ENCODE measurements at regions not wholly inside any gene's neighbourhood (a gene's known extent, or its start where the extent isn't known, plus 50 kb on each side); places are given as distances from the start of the nearest gene placed in this dataset.
"Not testable (repeated sequence)": the region's sequence is repeated elsewhere in the genome, so short reads cannot be mapped to it uniquely, and the experiment has no call there.

DNA sequence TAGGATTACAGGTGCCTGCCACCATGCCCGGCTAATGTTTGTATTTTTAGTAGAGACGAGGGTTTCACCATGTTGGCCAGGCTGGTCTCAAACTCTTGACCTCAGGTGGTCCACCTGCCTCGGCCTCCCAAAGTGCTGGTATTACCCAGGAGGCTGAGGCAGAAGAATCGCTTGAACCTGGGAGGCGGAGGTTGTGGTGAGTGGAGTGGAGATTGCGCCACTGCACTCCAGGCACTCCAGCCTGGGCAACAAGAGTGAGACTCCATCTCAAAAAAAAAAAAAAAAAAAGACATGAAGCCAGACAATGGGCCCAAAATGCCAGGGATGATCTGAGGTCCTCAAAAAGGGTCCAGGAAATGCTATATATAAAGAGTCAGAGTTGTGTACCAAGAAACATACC is 392.9 kb downstream of the SEC14L1 start:
- H3K4me1 ChIP-seq (ENCODE audit: control insufficient read depth, insufficient read depth, low read length); H3K9me3 ChIP-seq (replicated peaks; ENCODE audit: control insufficient read depth, low read depth, low read length); H3K4me3 ChIP-seq (ENCODE audit: low read length); H3K27ac ChIP-seq (ENCODE audit: low read length); DNase-seq; H3K36me3 ChIP-seq (ENCODE audit: control insufficient read depth, insufficient read depth, low read length): not testable (repeated sequence)
- H3K27me3 ChIP-seq (ENCODE audit: control insufficient read depth, insufficient read depth, low read length): peaks cover 11% of the 10 kb centered on the region
- WGBS (ENCODE audit: insufficient coverage): 90% methylated on average over 5 of the region's 6 CpGs

DNA sequence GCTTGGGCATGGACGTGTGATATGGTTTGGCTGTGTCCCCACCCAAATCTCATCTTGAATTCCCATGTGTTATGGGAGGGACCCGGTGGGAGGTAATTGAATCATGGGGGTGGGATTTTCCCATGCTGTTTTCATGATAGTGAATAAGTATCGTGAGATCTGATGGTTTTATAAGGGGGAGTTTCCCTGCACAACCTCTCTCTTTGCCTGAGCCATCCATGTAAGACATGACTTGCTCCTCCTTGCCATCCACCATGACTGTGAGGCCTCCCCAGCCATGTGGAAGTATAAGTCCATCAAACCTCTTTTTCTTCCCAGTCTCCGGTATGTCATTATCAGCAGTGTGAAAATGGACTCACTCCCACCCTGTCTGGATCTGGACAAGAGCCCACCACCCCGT is 393.4 kb downstream of the SEC14L1 start:
- WGBS (ENCODE audit: insufficient coverage): 100% methylated on average over 2 of the region's 5 CpGs
- no peaks in the 10 kb centered on the region for H3K36me3 ChIP-seq (ENCODE audit: control insufficient read depth, insufficient read depth, low read length)
- no peaks in the 10 kb centered on the region for H3K4me1 ChIP-seq (ENCODE audit: control insufficient read depth, insufficient read depth, low read length)
- no peaks in the 10 kb centered on the region for H3K9me3 ChIP-seq (replicated peaks; ENCODE audit: control insufficient read depth, low read depth, low read length)
- DNase-seq: no peak
- H3K4me3 ChIP-seq (ENCODE audit: low read length): no peak overlapping the region
- H3K27ac ChIP-seq (ENCODE audit: low read length): no peak overlapping the region
- H3K27me3 ChIP-seq (ENCODE audit: control insufficient read depth, insufficient read depth, low read length): peaks cover 8% of the 10 kb centered on the region

DNA sequence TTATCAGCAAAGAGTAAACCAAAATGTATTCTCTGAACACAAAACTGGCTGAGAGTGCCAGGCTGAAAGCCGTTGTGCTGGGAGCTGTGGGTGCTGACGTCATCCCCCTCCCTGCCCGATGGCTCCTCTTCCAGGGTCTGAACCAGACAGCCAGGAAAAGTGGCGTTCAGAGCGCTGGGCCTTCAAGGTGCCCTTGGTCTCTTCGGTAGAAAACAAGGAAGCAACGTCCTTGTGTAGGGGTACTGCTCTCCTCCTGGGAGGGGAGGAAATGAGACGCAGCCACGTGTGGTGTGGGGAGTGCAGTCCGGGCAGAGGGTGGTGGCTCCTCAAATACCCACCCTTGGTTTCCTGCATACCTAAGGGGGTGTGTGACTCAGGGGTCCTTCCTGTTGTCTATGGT is 394.7 kb downstream of the SEC14L1 start:
- Histone ChIP-seq H3K27ac (ENCODE audit: low read length) (no peak overlapping the region), H3K4me3 (ENCODE audit: low read length) (no peak overlapping the region), H3K4me1 (ENCODE audit: control insufficient read depth, insufficient read depth, low read length) (no peaks in the 10 kb centered on the region), H3K9me3 (replicated peaks; ENCODE audit: control insufficient read depth, low read depth, low read length) (no peaks in the 10 kb centered on the region), H3K36me3 (ENCODE audit: control insufficient read depth, insufficient read depth, low read length) (no peaks in the 10 kb centered on the region), H3K27me3 (ENCODE audit: control insufficient read depth, insufficient read depth, low read length) (peaks cover 10% of the 10 kb centered on the region)
- WGBS (ENCODE audit: insufficient coverage): 64% methylated on average over 6 of the region's 10 CpGs
- DNase-seq: no peak

DNA sequence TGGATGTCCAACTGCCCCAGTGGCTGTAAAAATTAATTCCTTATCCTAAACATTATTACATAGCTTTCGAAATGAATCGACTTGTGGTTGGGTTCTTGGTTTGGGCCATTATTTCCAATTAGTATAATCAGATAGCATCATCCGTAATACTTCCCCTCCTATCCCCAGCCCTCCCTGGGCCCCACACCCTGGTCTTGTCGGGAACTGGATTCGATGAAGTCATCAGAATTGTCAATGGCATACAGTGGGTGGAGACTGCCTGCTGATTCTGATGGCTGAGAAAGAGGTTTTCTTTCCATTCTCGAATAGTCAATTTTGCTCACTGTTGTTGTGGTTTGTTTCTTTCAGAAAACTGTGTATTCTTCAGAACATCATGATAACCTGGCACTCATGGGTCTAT is 395.1 kb downstream of the SEC14L1 start:
- Histone ChIP-seq H3K27ac (ENCODE audit: low read length) (no peak overlapping the region), H3K27me3 (ENCODE audit: control insufficient read depth, insufficient read depth, low read length) (peaks cover 15% of the 10 kb centered on the region), H3K4me3 (ENCODE audit: low read length) (no peak overlapping the region), H3K4me1 (ENCODE audit: control insufficient read depth, insufficient read depth, low read length) (no peaks in the 10 kb centered on the region), H3K9me3 (replicated peaks; ENCODE audit: control insufficient read depth, low read depth, low read length) (no peaks in the 10 kb centered on the region), H3K36me3 (ENCODE audit: control insufficient read depth, insufficient read depth, low read length) (no peaks in the 10 kb centered on the region)
- DNase-seq: peak; percentile 68
- no CpG with 5 or more reads among the region's 6 CpGs for WGBS (ENCODE audit: insufficient coverage)

DNA sequence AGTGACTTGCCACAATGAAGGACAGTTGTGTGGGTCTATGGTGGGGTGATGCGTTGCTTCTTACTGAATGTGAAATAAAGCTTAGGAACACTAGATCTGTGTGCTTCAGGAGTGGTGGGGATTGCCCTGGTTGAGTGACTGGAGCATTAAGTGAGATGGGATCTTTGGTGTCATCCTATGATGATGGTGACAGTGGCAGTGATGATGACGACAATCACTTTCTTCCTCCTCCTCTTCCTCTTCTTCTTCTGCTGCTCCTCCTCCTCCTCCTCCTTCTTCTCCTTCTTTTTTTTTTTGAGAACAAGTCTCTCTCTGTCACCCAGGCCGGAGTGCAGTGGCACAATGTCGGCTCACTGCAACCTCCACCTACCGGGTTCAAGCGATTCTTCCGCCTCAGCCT is 396.8 kb downstream of the SEC14L1 start:
- 82% methylated on average over 3 of the region's 7 CpGs for WGBS (ENCODE audit: insufficient coverage)
- Histone ChIP-seq H3K9me3 (replicated peaks; ENCODE audit: control insufficient read depth, low read depth, low read length) (no peaks in the 10 kb centered on the region), H3K4me3 (ENCODE audit: low read length) (no peak overlapping the region), H3K36me3 (ENCODE audit: control insufficient read depth, insufficient read depth, low read length) (no peaks in the 10 kb centered on the region), H3K27me3 (ENCODE audit: control insufficient read depth, insufficient read depth, low read length) (peaks cover 17% of the 10 kb centered on the region), H3K4me1 (ENCODE audit: control insufficient read depth, insufficient read depth, low read length) (peaks cover 4% of the 10 kb centered on the region), H3K27ac (ENCODE audit: low read length) (no peak overlapping the region)
- DNase-seq: no peak

DNA sequence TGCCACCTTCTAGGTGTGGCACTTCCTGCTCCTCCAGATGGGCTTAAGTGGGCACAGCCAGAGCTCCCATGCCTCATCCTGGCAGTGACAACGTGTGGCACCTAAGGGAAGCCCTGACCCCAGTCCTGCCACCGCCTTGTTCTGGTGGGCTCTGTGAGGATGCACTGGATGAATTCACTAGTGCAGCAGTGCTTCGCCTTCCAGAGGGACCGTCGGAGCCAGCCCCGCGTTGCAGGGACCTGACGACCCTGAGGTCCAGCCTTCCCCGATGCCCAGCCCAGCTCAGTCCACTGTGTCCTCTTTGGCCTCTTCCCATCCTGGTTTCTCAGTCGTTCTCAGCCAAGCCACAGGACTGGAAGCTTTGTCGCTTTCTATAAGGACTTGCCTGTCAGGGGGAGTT is 399.8 kb downstream of the SEC14L1 start:
- Histone ChIP-seq H3K27ac (ENCODE audit: low read length) (no peak overlapping the region), H3K4me3 (ENCODE audit: low read length) (no peak overlapping the region), H3K27me3 (ENCODE audit: control insufficient read depth, insufficient read depth, low read length) (peaks cover 25% of the 10 kb centered on the region), H3K36me3 (ENCODE audit: control insufficient read depth, insufficient read depth, low read length) (no peaks in the 10 kb centered on the region), H3K9me3 (replicated peaks; ENCODE audit: control insufficient read depth, low read depth, low read length) (no peaks in the 10 kb centered on the region), H3K4me1 (ENCODE audit: control insufficient read depth, insufficient read depth, low read length) (peaks cover 7% of the 10 kb centered on the region)
- no peak for DNase-seq
- WGBS (ENCODE audit: insufficient coverage): 75% methylated on average over 10 of the region's 11 CpGs

DNA sequence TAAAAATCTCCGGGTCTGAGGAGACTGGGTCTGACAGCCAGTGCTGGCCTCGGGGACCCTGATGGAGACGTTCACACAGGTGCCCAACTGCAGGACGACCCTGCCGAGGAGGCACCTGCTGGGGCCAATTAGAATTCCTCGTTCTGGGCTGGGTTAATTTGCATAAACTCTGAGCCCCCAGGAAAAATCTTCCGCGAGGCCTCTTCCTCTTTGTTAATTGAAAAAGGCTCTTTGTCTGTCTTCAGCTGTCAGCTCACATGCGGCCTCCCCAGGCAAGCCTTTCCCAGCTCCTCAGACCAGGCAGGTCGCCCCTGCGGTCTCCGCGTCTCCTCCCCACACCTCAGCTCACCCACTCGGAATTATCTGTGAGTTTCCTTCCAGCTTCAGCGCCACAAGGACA is 400.2 kb downstream of the SEC14L1 start:
- H3K9me3 ChIP-seq (replicated peaks; ENCODE audit: control insufficient read depth, low read depth, low read length): no peaks in the 10 kb centered on the region
- WGBS (ENCODE audit: insufficient coverage): 52% methylated on average over 12 of the region's 15 CpGs
- DNase-seq: no peak
- no peak overlapping the region for H3K27ac ChIP-seq (ENCODE audit: low read length)
- no peak overlapping the region for H3K4me3 ChIP-seq (ENCODE audit: low read length)
- H3K36me3 ChIP-seq (ENCODE audit: control insufficient read depth, insufficient read depth, low read length): no peaks in the 10 kb centered on the region
- peaks cover 25% of the 10 kb centered on the region for H3K27me3 ChIP-seq (ENCODE audit: control insufficient read depth, insufficient read depth, low read length)
- peaks cover 7% of the 10 kb centered on the region for H3K4me1 ChIP-seq (ENCODE audit: control insufficient read depth, insufficient read depth, low read length)

DNA sequence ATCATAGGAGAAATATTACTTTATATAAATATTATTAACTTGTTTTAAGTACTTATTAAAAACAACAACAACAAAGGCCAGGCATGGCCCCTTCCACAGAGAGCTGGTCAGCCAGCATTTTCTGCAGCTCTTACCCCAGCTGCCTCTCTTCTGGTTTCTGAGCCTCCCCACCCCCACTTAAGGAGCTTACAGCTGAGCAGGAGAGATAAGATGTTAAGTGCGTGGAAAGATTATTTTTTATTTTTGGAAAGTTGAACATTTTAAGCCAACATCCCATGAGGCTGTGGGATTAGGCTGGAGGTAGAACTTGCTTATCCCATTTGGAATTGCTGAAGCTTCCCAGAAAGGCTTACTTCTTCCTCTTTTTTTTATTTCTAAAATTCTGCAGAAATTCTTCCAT is 401.2 kb downstream of the SEC14L1 start:
- Histone ChIP-seq H3K9me3 (replicated peaks; ENCODE audit: control insufficient read depth, low read depth, low read length) (no peaks in the 10 kb centered on the region), H3K27me3 (ENCODE audit: control insufficient read depth, insufficient read depth, low read length) (peaks cover 25% of the 10 kb centered on the region), H3K27ac (ENCODE audit: low read length) (no peak overlapping the region), H3K4me3 (ENCODE audit: low read length) (no peak overlapping the region), H3K4me1 (ENCODE audit: control insufficient read depth, insufficient read depth, low read length) (peaks cover 7% of the 10 kb centered on the region), H3K36me3 (ENCODE audit: control insufficient read depth, insufficient read depth, low read length) (no peaks in the 10 kb centered on the region)
- no CpG with 5 or more reads among the region's 1 CpG for WGBS (ENCODE audit: insufficient coverage)
- DNase-seq: peak; percentile 25

DNA sequence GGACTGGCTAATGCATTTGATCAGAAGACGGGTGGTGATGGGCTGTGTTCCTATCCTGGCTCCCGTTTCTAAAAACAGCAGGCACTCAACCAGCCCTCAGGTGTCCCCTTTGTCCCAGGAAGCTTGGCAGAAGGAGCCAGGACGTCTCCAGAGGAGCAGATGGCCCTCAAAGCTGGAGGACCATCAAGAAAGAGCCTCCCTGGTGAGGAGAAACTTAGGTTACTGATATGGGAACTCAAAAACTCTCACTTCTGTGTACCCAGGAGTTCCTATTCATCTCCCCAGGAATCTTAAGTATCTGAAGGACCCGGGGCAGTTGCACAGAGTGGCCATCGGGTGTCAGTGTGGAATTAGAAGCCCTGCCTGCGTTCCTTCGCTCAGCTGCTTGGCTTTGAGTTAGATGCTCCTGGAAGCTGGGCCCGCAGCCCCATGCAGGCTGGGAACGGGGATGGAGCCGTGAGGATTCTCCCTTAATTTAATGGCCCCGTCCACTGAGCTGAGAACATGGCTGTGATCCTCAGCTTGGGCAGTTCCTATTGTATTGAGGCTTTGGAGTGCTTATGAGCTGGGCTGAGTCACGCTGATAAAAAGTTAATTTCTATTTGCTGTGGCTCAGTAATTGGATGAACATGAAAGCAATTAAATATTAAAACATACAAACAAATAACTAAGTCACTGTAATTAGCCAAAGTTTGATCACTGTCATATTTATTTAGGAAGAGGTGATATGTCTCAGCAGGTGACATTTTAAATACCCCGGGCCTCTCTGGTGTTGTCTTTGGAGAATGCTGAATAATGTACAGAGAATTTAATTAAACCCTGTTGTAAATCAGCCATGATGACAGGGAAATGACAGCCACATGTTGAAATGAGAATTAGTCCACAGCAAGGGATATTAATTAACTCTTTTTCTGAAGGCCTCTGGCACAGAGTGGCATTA is 402.1 kb downstream of the SEC14L1 start:
- Histone ChIP-seq H3K27ac (ENCODE audit: low read length) (no peak overlapping the region), H3K4me1 (ENCODE audit: control insufficient read depth, insufficient read depth, low read length) (peaks cover 7% of the 10 kb centered on the region)

DNA sequence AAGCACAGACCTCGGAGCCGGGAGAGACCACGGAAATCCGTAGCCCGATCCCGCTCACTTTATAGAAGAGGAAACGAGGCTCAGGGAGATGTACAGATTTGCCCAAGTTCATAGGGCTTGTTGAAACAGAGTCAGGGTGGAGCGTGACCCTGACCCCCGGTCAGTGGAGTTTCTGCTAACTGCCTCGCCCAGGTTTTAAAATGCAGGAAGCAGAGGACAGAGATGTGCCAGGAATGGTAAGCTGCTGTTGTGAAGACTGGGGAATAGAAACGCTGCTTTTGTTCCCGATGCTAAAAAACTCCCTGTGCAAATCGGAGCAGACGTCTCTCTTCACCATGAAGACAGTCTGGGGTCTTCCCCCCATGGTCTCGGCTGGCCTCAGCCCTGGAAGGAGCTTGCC is 403.0 kb downstream of the SEC14L1 start:
- H3K4me1 ChIP-seq (ENCODE audit: control insufficient read depth, insufficient read depth, low read length): peaks cover 7% of the 10 kb centered on the region
- H3K27ac ChIP-seq (ENCODE audit: low read length): no peak overlapping the region
- H3K9me3 ChIP-seq (replicated peaks; ENCODE audit: control insufficient read depth, low read depth, low read length): no peaks in the 10 kb centered on the region
- H3K36me3 ChIP-seq (ENCODE audit: control insufficient read depth, insufficient read depth, low read length): no peaks in the 10 kb centered on the region
- WGBS (ENCODE audit: insufficient coverage): 62% methylated on average over 13 of the region's 15 CpGs
- DNase-seq: no peak
- no peak overlapping the region for H3K4me3 ChIP-seq (ENCODE audit: low read length)
- H3K27me3 ChIP-seq (ENCODE audit: control insufficient read depth, insufficient read depth, low read length): peaks cover 22% of the 10 kb centered on the region

More for the DNA sequence above, 402.1 kb downstream of the SEC14L1 start:
- peaks cover 25% of the 10 kb centered on the region for H3K27me3 ChIP-seq (ENCODE audit: control insufficient read depth, insufficient read depth, low read length)
- WGBS (ENCODE audit: insufficient coverage): 0% methylated on average over 8 of the region's 13 CpGs
- DNase-seq: peak; percentile 95
- H3K9me3 ChIP-seq (replicated peaks; ENCODE audit: control insufficient read depth, low read depth, low read length): no peaks in the 10 kb centered on the region
- no peak overlapping the region for H3K4me3 ChIP-seq (ENCODE audit: low read length)
- no peaks in the 10 kb centered on the region for H3K36me3 ChIP-seq (ENCODE audit: control insufficient read depth, insufficient read depth, low read length)

Measured in muscle of leg (tissue), 3 donors.